ENCODE measurements at regions not wholly inside any gene's neighbourhood (a gene's known extent, or its start where the extent isn't known, plus 50 kb on each side); places are given as distances from the start of the nearest gene placed in this dataset.

- DNase-seq: no peak
Measured at GRCh38 chr1:168972225-168972624, 134.3 kb upstream of the ATP1B1 start.

GRCh38 chr1:168972887-168973286, 133.6 kb upstream of the ATP1B1 start:
- no peak for DNase-seq

GRCh38 chr1:168974117-168974516, 132.4 kb upstream of the ATP1B1 start:
- DNase-seq: no peak

- no peak for DNase-seq
Measured at GRCh38 chr1:168974611-168975010, 131.9 kb upstream of the ATP1B1 start.

GRCh38 chr1:168976267-168976666, 130.2 kb upstream of the ATP1B1 start:
- peak; percentile 18 for DNase-seq

GRCh38 chr1:168977618-168978017, 128.9 kb upstream of the ATP1B1 start:
- DNase-seq: no peak

GRCh38 chr1:168979276-168979675, 127.2 kb upstream of the ATP1B1 start:
- DNase-seq: no peak

GRCh38 chr1:168980180-168980579, 126.3 kb upstream of the ATP1B1 start:
- DNase-seq: no peak

GRCh38 chr1:168980656-168981055, 125.8 kb upstream of the ATP1B1 start:
- DNase-seq: no peak

GRCh38 chr1:168982778-168983177, 123.7 kb upstream of the ATP1B1 start:
- no peak for DNase-seq

GRCh38 chr1:168987330-168987729, 119.2 kb upstream of the ATP1B1 start:
- no peak for DNase-seq

- no peak for DNase-seq
Measured at GRCh38 chr1:168987923-168988322, 118.6 kb upstream of the ATP1B1 start.

- DNase-seq: no peak
Measured at GRCh38 chr1:168989985-168990384, 116.5 kb upstream of the ATP1B1 start.

- no peak for DNase-seq
Measured at GRCh38 chr1:168991667-168992475, 114.6 kb upstream of the ATP1B1 start.

- no peak for DNase-seq
Measured at GRCh38 chr1:169001353-169001752, 105.1 kb upstream of the ATP1B1 start.

- no peak for DNase-seq
Measured at GRCh38 chr1:169003864-169004516, 102.5 kb upstream of the ATP1B1 start.

GRCh38 chr1:169005776-169006175, 100.7 kb upstream of the ATP1B1 start:
- no peak for DNase-seq

- no peak for DNase-seq
Measured at GRCh38 chr1:169009666-169010065, 96.8 kb upstream of the ATP1B1 start.

- no peak for DNase-seq
Measured at GRCh38 chr1:169012416-169012815, 94.1 kb upstream of the ATP1B1 start.

GRCh38 chr1:169013821-169014220, 92.7 kb upstream of the ATP1B1 start:
- no peak for DNase-seq

GRCh38 chr1:169015464-169015863, 91.0 kb upstream of the ATP1B1 start:
- no peak for DNase-seq

- DNase-seq: no peak
Measured at GRCh38 chr1:169018751-169019150, 87.7 kb upstream of the ATP1B1 start.

- no peak for DNase-seq
Measured at GRCh38 chr1:169019419-169020058, 87.0 kb upstream of the ATP1B1 start.

- DNase-seq: no peak
Measured at GRCh38 chr1:169020684-169021083, 85.8 kb upstream of the ATP1B1 start.
